AG09319 (cell line): ENCODE measurements at regions not wholly inside any gene's neighbourhood (a gene's known extent, or its start where the extent isn't known, plus 50 kb on each side); places are given as distances from the start of the nearest gene placed in this dataset.

ENCODE experiments used
- DNase-seq: peaks from one replicate; pipeline ENCODE4 v3.0.0-alpha.2; 2010; ENCODE audit warnings: low read depth; ENCODE audit errors: extremely low read depth
- CTCF ChIP-seq: IDR thresholded peaks from 2 replicates; pipeline ENCODE4 v1.5.1; 2011; ENCODE audit warnings: low read depth, mild to moderate bottlenecking, inconsistent platforms, low read length, moderate library complexity

GRCh38 chr20:42020316-42020715 lies 402.1 kb upstream of the CHD6 start:
- no peak for DNase-seq
- TF ChIP-seq CTCF, result no peak

GRCh38 chr20:42018979-42019378 lies 400.8 kb upstream of the CHD6 start:
- DNase-seq, result no peak
- TF ChIP-seq CTCF, result no peak

DNA sequence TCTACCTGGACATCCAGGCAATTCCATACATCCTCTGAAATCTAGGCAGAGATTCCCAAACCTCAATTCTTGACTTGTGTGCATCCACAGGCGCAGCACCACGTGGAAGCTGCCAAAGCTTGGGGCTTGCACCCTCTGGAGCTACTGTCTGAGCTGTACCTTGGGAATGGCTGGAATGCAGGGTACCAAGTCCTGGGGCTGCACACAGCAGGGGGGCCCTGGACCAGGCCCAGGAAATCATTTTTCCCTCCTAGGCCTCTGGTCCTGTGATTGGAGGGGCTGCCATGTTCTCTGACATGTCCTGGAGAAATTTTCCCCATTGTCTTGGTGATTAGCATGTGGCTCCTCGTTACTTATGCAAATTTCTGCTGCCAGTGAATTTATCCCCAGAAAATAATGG lies 391.9 kb upstream of the CHD6 start:
- TF ChIP-seq CTCF, result no peak
- DNase-seq, result no peak

DNA sequence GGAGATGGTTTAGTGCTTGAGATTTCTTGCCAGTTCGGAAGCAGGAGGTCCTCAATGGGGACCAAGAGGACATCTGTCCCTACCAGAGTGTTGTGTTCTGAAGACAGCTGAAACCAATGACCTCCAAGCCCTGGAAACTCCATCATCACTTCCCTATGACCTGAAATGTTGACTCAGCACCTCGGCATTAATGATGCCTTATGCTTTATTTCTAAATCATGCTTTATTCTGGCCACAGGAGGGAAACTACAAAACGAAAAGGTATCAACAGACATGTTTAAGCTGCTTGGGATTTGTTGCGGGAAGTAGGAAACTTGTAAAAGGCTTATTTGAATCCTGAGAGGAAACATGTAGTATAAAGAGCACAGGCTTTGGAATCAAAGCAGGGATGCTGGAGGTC lies 389.1 kb upstream of the CHD6 start:
- TF ChIP-seq CTCF, result no peak
- no peak for DNase-seq

DNA sequence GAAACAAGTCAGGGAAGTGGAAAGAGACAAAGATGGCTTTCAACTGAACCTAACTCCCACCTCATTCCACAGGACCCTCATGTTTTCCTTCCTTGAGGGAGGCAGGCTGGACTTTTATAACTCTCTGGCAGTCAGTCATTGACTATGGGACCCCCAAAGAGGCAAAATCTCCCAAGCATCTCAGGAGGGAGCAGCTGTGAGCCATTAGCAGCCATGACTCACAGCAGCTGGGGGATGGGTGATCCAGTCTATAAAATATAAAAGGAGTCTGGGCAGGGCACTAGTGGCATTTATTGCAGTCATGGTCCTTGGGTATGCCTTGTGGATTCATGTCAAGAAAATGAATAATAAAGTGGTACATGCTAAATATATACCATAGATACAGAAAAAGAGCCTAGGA lies 387.0 kb upstream of the CHD6 start:
- no peak for TF ChIP-seq CTCF
- no peak for DNase-seq

- TF ChIP-seq CTCF, result no peak
- DNase-seq, result no peak
These were observed 385.2 kb upstream of the CHD6 start for GRCh38 chr20:42003380-42003779.

- DNase-seq, result no peak
- no peak for TF ChIP-seq CTCF
These were observed 380.6 kb upstream of the CHD6 start for GRCh38 chr20:41998539-41999341.
